ENCODE measurements at regions not wholly inside any gene's neighbourhood (a gene's known extent, or its start where the extent isn't known, plus 50 kb on each side); places are given as distances from the start of the nearest gene placed in this dataset.

DNA sequence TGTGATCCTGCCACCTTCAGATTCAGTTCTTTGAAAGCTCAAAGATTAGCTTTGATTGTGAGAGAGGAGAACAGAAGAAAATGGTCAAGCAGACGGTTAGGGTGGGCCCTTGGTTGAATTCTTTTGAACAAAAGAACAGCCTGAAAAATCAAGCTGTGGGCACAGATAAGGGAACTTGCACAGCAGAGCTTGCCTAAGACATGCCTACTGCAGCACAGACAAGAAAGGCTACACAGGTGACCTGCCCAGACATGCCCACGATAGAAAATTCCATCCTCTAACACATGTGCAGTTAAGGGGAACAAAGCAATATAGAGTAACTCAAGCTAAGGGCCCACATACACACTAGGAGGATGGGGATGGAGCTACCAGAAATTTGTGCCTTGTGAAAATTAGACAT is 512.5 kb upstream of the LRRC7 start:
- ATAC-seq (no peak), DNase-seq (no peak)
- WGBS, 3 donors = 74 to 81% (median 80%) methylated on average over 2 of the region's 2 CpGs
- H3K27me3 ChIP-seq (ENCODE audit: insufficient read depth in 3 of 3, low read length in 2 of 3) = no peaks in the 10 kb centered on the region
- H3K4me1 ChIP-seq = no peaks in the 10 kb centered on the region
- intact Hi-C loops (cut with DNase I) = no loop called here
- no peak for TF ChIP-seq CTCF (IDR thresholded peaks at IDR 0.05)
- no peak overlapping the region for H3K27ac ChIP-seq
- no peak overlapping the region for H3K4me3 ChIP-seq
- H3K9me3 ChIP-seq = no peaks in the 10 kb centered on the region
- no peaks in the 10 kb centered on the region for H3K36me3 ChIP-seq (ENCODE audit: insufficient read depth in 1 of 2, low read depth in 1 of 2)

GRCh38 chr1:69058454-69058853 is 509.3 kb upstream of the LRRC7 start:
- Histone ChIP-seq H3K27me3 (ENCODE audit: insufficient read depth in 3 of 3, low read length in 2 of 3) (no peaks in the 10 kb centered on the region), H3K27ac (no peak overlapping the region), H3K36me3 (ENCODE audit: insufficient read depth in 1 of 2, low read depth in 1 of 2) (no peaks in the 10 kb centered on the region), H3K9me3 (no peaks in the 10 kb centered on the region), H3K4me3 (no peak overlapping the region), H3K4me1 (no peaks in the 10 kb centered on the region)
- ATAC-seq = no peak
- DNase-seq = no peak
- no peak for TF ChIP-seq CTCF (IDR thresholded peaks at IDR 0.05)
- 42 to 54% (median 52%) methylated on average over 3 of the region's 3 CpGs for WGBS, 3 donors
- intact Hi-C loops (cut with DNase I) = no loop called here

- 83 to 91% (median 84%) methylated on average over 7 of the region's 7 CpGs for WGBS, 3 donors
- intact Hi-C loops (cut with DNase I) = no loop called here
Measured at GRCh38 chr1:69070660-69071373, 496.9 kb upstream of the LRRC7 start.

DNA sequence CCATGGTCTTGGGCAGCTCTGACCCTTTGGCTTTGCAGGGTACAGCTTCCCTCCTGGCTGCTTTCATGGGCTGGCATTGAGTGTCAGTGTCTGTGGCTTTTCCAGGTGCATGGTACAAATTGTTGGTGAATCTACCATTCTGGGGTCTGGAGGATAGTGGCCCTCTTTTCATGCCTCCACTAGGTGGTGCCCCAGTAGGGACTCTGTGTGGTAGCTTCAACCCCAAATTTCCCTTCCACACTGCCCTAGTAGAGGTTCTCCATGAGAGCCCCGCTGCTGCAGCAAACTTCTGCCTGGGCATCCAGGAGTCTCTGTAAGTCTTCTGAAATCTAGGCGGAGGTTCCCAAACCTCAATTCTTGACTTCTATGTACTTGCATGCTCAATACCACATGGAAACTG is 494.5 kb upstream of the LRRC7 start:
- intact Hi-C loops (cut with DNase I) = no loop called here
- H3K27ac ChIP-seq = no peak overlapping the region

More at GRCh38 chr1:69070660-69071373, 496.9 kb upstream of the LRRC7 start:
- ATAC-seq (no peak), DNase-seq (no peak)
- H3K36me3 ChIP-seq (ENCODE audit: insufficient read depth in 1 of 2, low read depth in 1 of 2) = no peaks in the 10 kb centered on the region
- H3K27ac ChIP-seq = no peak overlapping the region
- no peak overlapping the region for H3K4me3 ChIP-seq
- no peaks in the 10 kb centered on the region for H3K4me1 ChIP-seq
- no peaks in the 10 kb centered on the region for H3K27me3 ChIP-seq (ENCODE audit: insufficient read depth in 3 of 3, low read length in 2 of 3)
- H3K9me3 ChIP-seq = no peaks in the 10 kb centered on the region
- TF ChIP-seq CTCF (IDR thresholded peaks at IDR 0.05) = no peak

More for the DNA sequence above, 494.5 kb upstream of the LRRC7 start:
- no peak for TF ChIP-seq CTCF (IDR thresholded peaks at IDR 0.05)
- H3K4me3 ChIP-seq = no peak overlapping the region
- no peaks in the 10 kb centered on the region for H3K4me1 ChIP-seq
- no peaks in the 10 kb centered on the region for H3K9me3 ChIP-seq
- ATAC-seq (no peak), DNase-seq (no peak)
- H3K36me3 ChIP-seq (ENCODE audit: insufficient read depth in 1 of 2, low read depth in 1 of 2) = no peaks in the 10 kb centered on the region
- 88 to 94% (median 89%) methylated on average over 2 of the region's 2 CpGs for WGBS, 3 donors
- no peaks in the 10 kb centered on the region for H3K27me3 ChIP-seq (ENCODE audit: insufficient read depth in 3 of 3, low read length in 2 of 3)

Measured in psoas muscle (tissue), 7 donors.